PC-3 (cell line): ENCODE measurements at regions not wholly inside any gene's neighbourhood (a gene's known extent, or its start where the extent isn't known, plus 50 kb on each side); places are given as distances from the start of the nearest gene placed in this dataset.

ENCODE experiments used
- EZH2 ChIP-seq: fragments of 300-600 bp; sonication (generic); IDR thresholded peaks from one replicate; pipeline ENCODE4 v1.6.1; 2017; ENCODE audit warnings: antibody characterized with exemption, mild to moderate bottlenecking, low read length; ENCODE audit not compliant: unreplicated experiment
- EZH2phosphoT487 ChIP-seq: fragments of 300-600 bp; sonication (generic); IDR thresholded peaks from 2 replicates; pipeline ENCODE4 v1.6.1; 2018; ENCODE audit warnings: mild to moderate bottlenecking, antibody characterized with exemption, low read length, borderline replicate concordance
- TF ChIP-seq, protein P1 (sequence below): fragments of 300-600 bp; sonication (generic); conservative IDR thresholded peaks from 2 replicates; pipeline ENCODE4 v1.5.1; 2017; ENCODE audit warnings: antibody characterized with exemption, low read depth, mild to moderate bottlenecking, low read length

DNA sequence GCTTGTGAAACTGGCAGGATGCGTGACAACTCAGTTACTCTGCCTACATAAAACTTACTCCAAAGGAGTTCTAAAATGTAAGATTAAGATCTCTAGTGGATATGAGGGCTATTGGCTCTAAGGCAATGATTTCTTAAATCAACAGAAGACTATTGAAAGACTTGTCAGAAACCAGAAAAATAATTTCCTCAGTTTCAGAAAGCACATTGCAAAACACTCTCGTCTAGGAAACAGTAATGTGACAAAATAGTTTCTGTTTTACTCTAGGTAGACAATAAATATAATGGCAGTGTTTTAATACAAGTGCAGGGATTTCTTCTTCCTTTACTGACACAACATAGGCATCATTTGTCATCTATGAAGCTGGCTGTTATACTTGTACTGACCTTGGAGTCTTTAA lies 230.1 kb downstream of the KCTD12 start:
- TF ChIP-seq, protein P1, sequence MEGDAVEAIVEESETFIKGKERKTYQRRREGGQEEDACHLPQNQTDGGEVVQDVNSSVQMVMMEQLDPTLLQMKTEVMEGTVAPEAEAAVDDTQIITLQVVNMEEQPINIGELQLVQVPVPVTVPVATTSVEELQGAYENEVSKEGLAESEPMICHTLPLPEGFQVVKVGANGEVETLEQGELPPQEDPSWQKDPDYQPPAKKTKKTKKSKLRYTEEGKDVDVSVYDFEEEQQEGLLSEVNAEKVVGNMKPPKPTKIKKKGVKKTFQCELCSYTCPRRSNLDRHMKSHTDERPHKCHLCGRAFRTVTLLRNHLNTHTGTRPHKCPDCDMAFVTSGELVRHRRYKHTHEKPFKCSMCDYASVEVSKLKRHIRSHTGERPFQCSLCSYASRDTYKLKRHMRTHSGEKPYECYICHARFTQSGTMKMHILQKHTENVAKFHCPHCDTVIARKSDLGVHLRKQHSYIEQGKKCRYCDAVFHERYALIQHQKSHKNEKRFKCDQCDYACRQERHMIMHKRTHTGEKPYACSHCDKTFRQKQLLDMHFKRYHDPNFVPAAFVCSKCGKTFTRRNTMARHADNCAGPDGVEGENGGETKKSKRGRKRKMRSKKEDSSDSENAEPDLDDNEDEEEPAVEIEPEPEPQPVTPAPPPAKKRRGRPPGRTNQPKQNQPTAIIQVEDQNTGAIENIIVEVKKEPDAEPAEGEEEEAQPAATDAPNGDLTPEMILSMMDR, result no peak
- TF ChIP-seq EZH2 (no peak), EZH2phosphoT487 (no peak)
